CD14-positive monocyte (primary cell): ENCODE measurements at regions not wholly inside any gene's neighbourhood (a gene's known extent, or its start where the extent isn't known, plus 50 kb on each side); places are given as distances from the start of the nearest gene placed in this dataset.
A peak's percentile ranks its signal among the peaks of the same experiment; 100 is the strongest.

Source experiments
- DNase-seq, 3 donors: peaks; one replicate each; pipeline ENCODE4 v3.0.0-alpha.2; 2011 to 2022
- H2AFZ ChIP-seq: 2 replicates; pipeline ENCODE4 v1.6.0; 2012; ENCODE audit warnings: mild to moderate bottlenecking, low read depth, low read length, inconsistent platforms; ENCODE audit not compliant: insufficient read depth, poor library complexity, severe bottlenecking
- H3K27ac ChIP-seq, 2 donors: 1 replicate in 1 of 2; 2 replicates in 1 of 2; pipeline ENCODE4 v1.5.1; 2012 to 2013; ENCODE audit warnings: low read length in 2 of 2, control low read depth in 1 of 2, inconsistent platforms in 1 of 2, low read depth in 1 of 2, mild to moderate bottlenecking in 1 of 2
- H3K27me3 ChIP-seq, 2 donors: one replicate each; pipeline versions ENCODE4 v1.6.0 to v1.6.1; 2011 to 2013; ENCODE audit warnings: low read length in 2 of 2; ENCODE audit not compliant: control insufficient read depth in 2 of 2, insufficient read depth in 2 of 2
- H3K36me3 ChIP-seq, 2 donors: replicated peaks in 1 of 2; 1 replicate in 1 of 2; 2 replicates in 1 of 2; pipeline versions ENCODE4 v1.5.1 to v1.6.1; 2012 to 2013; ENCODE audit warnings: low read length in 2 of 2, control low read depth in 1 of 2, inconsistent platforms in 1 of 2, mild to moderate bottlenecking in 1 of 2; ENCODE audit not compliant: insufficient read depth in 2 of 2, control insufficient read depth in 1 of 2
- H3K4me1 ChIP-seq, 2 donors: 1 replicate in 1 of 2; 2 replicates in 1 of 2; pipeline versions ENCODE4 v1.5.1 to v1.6.1; 2012 to 2013; ENCODE audit warnings: low read length in 2 of 2, control low read depth in 1 of 2, inconsistent platforms in 1 of 2, mild to moderate bottlenecking in 1 of 2, moderate library complexity in 1 of 2; ENCODE audit not compliant: insufficient read depth in 2 of 2, control insufficient read depth in 1 of 2
- H3K4me2 ChIP-seq: replicated peaks from 2 replicates; pipeline ENCODE3; 2012; ENCODE audit warnings: low read length, moderate library complexity, mild to moderate bottlenecking; ENCODE audit not compliant: poor library complexity, severe bottlenecking; ENCODE audit errors: extremely low read depth
- H3K4me3 ChIP-seq, 3 experiments: fragments of 200-600 bp in 1 of 3; sonication (generic) in 1 of 3; replicated peaks in 1 of 3; 1 replicate in 2 of 3; 2 replicates in 1 of 3; pipeline ENCODE4 v1.5.1; 2011 to 2013; ENCODE audit warnings: low read length in 3 of 3, mild to moderate bottlenecking in 3 of 3, control low read depth in 2 of 3, low read depth in 2 of 3, inconsistent platforms in 1 of 3, moderate library complexity in 1 of 3
- H3K79me2 ChIP-seq: 2 replicates; pipeline ENCODE4 v1.6.0; 2012; ENCODE audit warnings: mild to moderate bottlenecking, control low read depth, inconsistent platforms, low read length, moderate library complexity; ENCODE audit not compliant: insufficient read depth
- H3K9ac ChIP-seq: 2 replicates; pipeline ENCODE4 v1.6.0; 2017; ENCODE audit warnings: low read length, mild to moderate bottlenecking; ENCODE audit not compliant: insufficient read depth, poor library complexity, severe bottlenecking
- H3K9me3 ChIP-seq, 2 donors: replicated peaks in 1 of 2; 1 replicate in 1 of 2; 2 replicates in 1 of 2; pipeline versions ENCODE4 v1.5.1 to v1.6.1; 2012 to 2013; ENCODE audit warnings: low read length in 2 of 2, control low read depth in 1 of 2; ENCODE audit not compliant: control insufficient read depth in 1 of 2, insufficient read depth in 1 of 2
- H4K20me1 ChIP-seq: 2 replicates; pipeline ENCODE4 v1.6.0; 2012; ENCODE audit warnings: mild to moderate bottlenecking, low read length, control low read depth, moderate library complexity; ENCODE audit not compliant: insufficient read depth
- H3K27ac Mint-ChIP-seq, 7 donors: one replicate each; pipeline ENCODE4 v1.8.0; 2020; ENCODE audit warnings: mild to moderate bottlenecking in 7 of 7, mixed read lengths in 7 of 7, moderate library complexity in 6 of 7, inconsistent platforms in 2 of 7
- H3K27me3 Mint-ChIP-seq, 3 donors: one replicate each; pipeline ENCODE4 v1.8.0; 2021 to 2022; ENCODE audit warnings: low read depth in 3 of 3, mild to moderate bottlenecking in 3 of 3, mixed read lengths in 3 of 3, moderate library complexity in 3 of 3, inconsistent platforms in 1 of 3
- H3K36me3 Mint-ChIP-seq, 2 donors: one replicate each; pipeline ENCODE4 v1.8.0; 2020; ENCODE audit warnings: mixed read lengths in 2 of 2, inconsistent platforms in 1 of 2, mild to moderate bottlenecking in 1 of 2
- H3K4me1 Mint-ChIP-seq: one replicate; pipeline ENCODE4 v1.8.0; 2020; ENCODE audit warnings: mild to moderate bottlenecking, mixed read lengths
- H3K4me3 Mint-ChIP-seq, 2 donors: one replicate each; pipeline ENCODE4 v1.8.0; 2020; ENCODE audit warnings: mild to moderate bottlenecking in 2 of 2, mixed read lengths in 2 of 2, moderate library complexity in 1 of 2
- H3K9me3 Mint-ChIP-seq, 7 donors: one replicate each; pipeline ENCODE4 v1.8.0; 2020 to 2022; ENCODE audit warnings: mixed read lengths in 7 of 7, mild to moderate bottlenecking in 6 of 7, moderate library complexity in 6 of 7, inconsistent platforms in 2 of 7
- WGBS: methylation state at CpG from one replicate; pipeline ENCODE4 v1.1.5; 2013; ENCODE audit warnings: missing lambda C conversion rate; ENCODE audit not compliant: insufficient coverage; 5-methylcytosine and 5-hydroxymethylcytosine counted together
- intact Hi-C, 2 donors: fragments of 100-400 bp; cut with micrococcal nuclease; formaldehyde crosslinking; loops; one replicate each; pipeline versions ENCODE4 v1.15.0 to v1.15.1; 2023
- TF ChIP-seq, protein P1 (sequence below): fragments of 200-600 bp; IDR thresholded peaks from one replicate; pipeline ENCODE4 v1.8.0; 2022; ENCODE audit warnings: antibody characterized with exemption, mild to moderate bottlenecking

DNA sequence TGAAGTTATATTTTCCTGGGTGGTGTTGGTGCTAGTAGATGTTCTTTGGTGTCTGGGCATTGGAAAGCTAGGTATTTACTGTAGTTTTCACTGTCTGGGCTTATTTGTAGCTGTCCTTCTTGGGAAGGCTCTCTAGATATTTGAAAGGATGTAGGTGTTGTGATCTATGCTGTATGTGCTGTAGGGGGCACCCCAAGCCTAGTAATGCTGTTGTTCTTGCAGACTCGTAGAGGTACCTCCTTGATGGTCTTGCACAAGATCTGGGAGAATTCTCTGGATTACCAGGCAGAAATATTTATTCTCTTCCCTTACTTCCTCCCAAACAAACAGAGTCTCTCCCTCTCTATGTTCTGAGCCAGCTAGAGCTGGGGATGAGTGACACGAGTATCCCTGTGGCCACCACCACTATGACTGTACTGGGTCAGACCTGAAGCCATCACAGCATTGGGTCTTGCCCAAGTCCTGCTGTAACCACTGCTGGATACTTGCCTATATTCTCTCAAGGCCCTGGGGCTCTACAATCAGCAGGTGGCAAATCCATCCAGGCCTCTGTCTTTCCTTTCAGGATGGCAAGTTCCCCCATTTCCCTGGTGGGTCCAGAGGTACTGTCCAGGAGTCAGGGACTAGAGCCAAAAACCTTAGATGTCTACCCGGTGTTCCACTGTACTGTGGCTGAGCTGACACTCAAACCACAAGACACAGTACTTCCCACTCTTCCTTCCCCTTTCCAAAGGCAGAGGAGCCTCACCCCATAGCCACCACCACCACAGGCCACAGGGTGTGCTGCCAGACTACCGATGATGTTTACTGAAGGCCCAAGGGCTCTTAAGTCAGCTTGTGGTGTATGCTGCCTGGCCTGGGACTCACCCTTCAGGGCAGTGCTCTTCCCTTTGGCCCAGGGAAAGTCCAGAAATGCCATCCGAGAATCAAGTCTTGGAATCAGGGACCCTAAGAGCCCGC lies 195.2 kb upstream of the DPPA4 start:
- no peaks in the 10 kb centered on the region for H3K9me3 ChIP-seq
- H3K4me1 Mint-ChIP-seq, result peaks cover 11% of the 10 kb centered on the region
- no peaks in the 10 kb centered on the region for H4K20me1 ChIP-seq
- H3K36me3 ChIP-seq, result no peaks in the 10 kb centered on the region
- H3K27me3 ChIP-seq, result no peaks in the 10 kb centered on the region
- H3K9ac ChIP-seq, result no peak overlapping the region
- H3K27me3 Mint-ChIP-seq, result peaks cover 0 to 2% (median 2%) of the 10 kb centered on the region in 3 donors
- no peaks in the 10 kb centered on the region for H3K36me3 Mint-ChIP-seq
- no peak overlapping the region for H2AFZ ChIP-seq
- intact Hi-C loops, result no loop called here
- no peak overlapping the region for H3K27ac Mint-ChIP-seq
- 41% methylated on average over 5 of the region's 6 CpGs for WGBS
- H3K4me2 ChIP-seq, result no peak overlapping the region
- no peak overlapping the region for H3K4me3 Mint-ChIP-seq
- peak in 2 of 3 donors; percentile 2 to 6 for DNase-seq
- no peak overlapping the region for H3K4me3 ChIP-seq
- peaks cover 10% of the 10 kb centered on the region in 2 donors for H3K4me1 ChIP-seq
- H3K27ac ChIP-seq, result no peak overlapping the region
- H3K79me2 ChIP-seq, result no peaks in the 10 kb centered on the region
- TF ChIP-seq, protein P1, sequence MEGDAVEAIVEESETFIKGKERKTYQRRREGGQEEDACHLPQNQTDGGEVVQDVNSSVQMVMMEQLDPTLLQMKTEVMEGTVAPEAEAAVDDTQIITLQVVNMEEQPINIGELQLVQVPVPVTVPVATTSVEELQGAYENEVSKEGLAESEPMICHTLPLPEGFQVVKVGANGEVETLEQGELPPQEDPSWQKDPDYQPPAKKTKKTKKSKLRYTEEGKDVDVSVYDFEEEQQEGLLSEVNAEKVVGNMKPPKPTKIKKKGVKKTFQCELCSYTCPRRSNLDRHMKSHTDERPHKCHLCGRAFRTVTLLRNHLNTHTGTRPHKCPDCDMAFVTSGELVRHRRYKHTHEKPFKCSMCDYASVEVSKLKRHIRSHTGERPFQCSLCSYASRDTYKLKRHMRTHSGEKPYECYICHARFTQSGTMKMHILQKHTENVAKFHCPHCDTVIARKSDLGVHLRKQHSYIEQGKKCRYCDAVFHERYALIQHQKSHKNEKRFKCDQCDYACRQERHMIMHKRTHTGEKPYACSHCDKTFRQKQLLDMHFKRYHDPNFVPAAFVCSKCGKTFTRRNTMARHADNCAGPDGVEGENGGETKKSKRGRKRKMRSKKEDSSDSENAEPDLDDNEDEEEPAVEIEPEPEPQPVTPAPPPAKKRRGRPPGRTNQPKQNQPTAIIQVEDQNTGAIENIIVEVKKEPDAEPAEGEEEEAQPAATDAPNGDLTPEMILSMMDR, result no peak
- no peaks in the 10 kb centered on the region for H3K9me3 Mint-ChIP-seq

DNA sequence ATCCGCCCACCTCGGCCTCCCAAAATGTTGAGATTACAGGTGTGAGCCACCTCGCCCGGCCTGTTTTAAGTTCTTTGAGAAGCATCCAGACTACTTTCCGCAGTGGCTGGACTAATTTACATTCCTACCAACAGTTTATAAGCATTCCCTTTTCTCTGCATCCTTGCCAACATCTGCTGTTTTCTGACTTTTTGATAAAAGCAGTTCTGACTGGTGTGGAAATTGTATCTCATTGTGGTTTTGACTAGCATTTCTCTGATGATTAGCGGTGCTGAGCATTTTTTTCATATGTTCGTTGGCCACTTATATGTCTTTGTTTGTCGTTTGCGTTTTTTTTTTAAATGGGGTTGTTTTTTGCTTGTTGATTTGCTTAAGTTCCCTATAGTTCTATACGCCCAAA lies 208.4 kb upstream of the DPPA4 start:
- WGBS, result 97% methylated on average over 5 of the region's 10 CpGs
- H3K27me3 ChIP-seq, result no peaks in the 10 kb centered on the region
- H3K4me3 ChIP-seq, result no peak overlapping the region
- H2AFZ ChIP-seq, result no peak overlapping the region
- Mint-ChIP-seq H3K27me3 (peaks cover 1 to 3% (median 1%) of the 10 kb centered on the region in 3 donors), H3K4me1 (no peaks in the 10 kb centered on the region), H3K9me3 (peaks cover 0 to 9% (median 3%) of the 10 kb centered on the region in 7 donors), H3K36me3 (no peaks in the 10 kb centered on the region), H3K4me3 (peak overlapping the region in 1 of 2 donors; percentile 4), H3K27ac (no peak overlapping the region)
- intact Hi-C loops, result no loop called here
- DNase-seq, result no peak
- no peak overlapping the region for H3K27ac ChIP-seq
- TF ChIP-seq, protein P1, result no peak
- H3K9me3 ChIP-seq, result no peaks in the 10 kb centered on the region
- no peaks in the 10 kb centered on the region for H3K36me3 ChIP-seq
- H3K9ac ChIP-seq, result no peak overlapping the region
- no peak overlapping the region for H3K4me2 ChIP-seq
- no peaks in the 10 kb centered on the region for H4K20me1 ChIP-seq
- no peaks in the 10 kb centered on the region for H3K4me1 ChIP-seq
- no peaks in the 10 kb centered on the region for H3K79me2 ChIP-seq
